H9 (cell line): ENCODE measurements at regions not wholly inside any gene's neighbourhood (a gene's known extent, or its start where the extent isn't known, plus 50 kb on each side); places are given as distances from the start of the nearest gene placed in this dataset.

Experiments used
- DNase-seq: peaks from one replicate; pipeline ENCODE4 v3.0.0-alpha.2; 2017
- H2AFZ ChIP-seq: one replicate; pipeline ENCODE4 v1.6.1; 2013; ENCODE audit warnings: mild to moderate bottlenecking, low read length, control low read depth, moderate library complexity
- H2AK5ac ChIP-seq: 2 replicates; pipeline ENCODE4 v1.6.1; 2013; ENCODE audit warnings: low read length, control low read depth, mixed read lengths; ENCODE audit not compliant: insufficient read length
- H2BK120ac ChIP-seq: one replicate; pipeline ENCODE4 v1.6.1; 2013; ENCODE audit warnings: low read depth, mild to moderate bottlenecking, low read length, control low read depth, inconsistent platforms; ENCODE audit not compliant: poor library complexity, severe bottlenecking
- H2BK12ac ChIP-seq: 2 replicates; pipeline ENCODE4 v1.6.1; 2013; ENCODE audit warnings: low read length, control low read depth, mixed read lengths, low read depth; ENCODE audit not compliant: insufficient read length
- H2BK15ac ChIP-seq: 2 replicates; pipeline ENCODE4 v1.6.1; 2013; ENCODE audit warnings: low read depth, low read length, control low read depth
- H2BK20ac ChIP-seq: one replicate; pipeline ENCODE4 v1.6.1; 2013; ENCODE audit warnings: low read depth, mild to moderate bottlenecking, low read length, control low read depth, inconsistent platforms; ENCODE audit not compliant: poor library complexity, severe bottlenecking
- H2BK5ac ChIP-seq: 2 replicates; pipeline ENCODE4 v1.6.1; 2013; ENCODE audit warnings: low read length, control low read depth, mixed read lengths; ENCODE audit not compliant: insufficient read length
- H3K14ac ChIP-seq: 2 replicates; pipeline ENCODE4 v1.6.1; 2013; ENCODE audit warnings: low read length, control low read depth; ENCODE audit not compliant: insufficient read depth
- H3K18ac ChIP-seq: 2 replicates; pipeline ENCODE4 v1.6.1; 2013; ENCODE audit warnings: low read depth, mild to moderate bottlenecking, mixed read lengths, low read length, control low read depth; ENCODE audit not compliant: insufficient read length
- H3K23ac ChIP-seq: 2 replicates; pipeline ENCODE4 v1.6.1; 2013; ENCODE audit warnings: low read length, control low read depth, mixed read lengths, low read depth; ENCODE audit not compliant: insufficient read length
- H3K23me2 ChIP-seq: 2 replicates; pipeline ENCODE4 v1.6.1; 2013; ENCODE audit warnings: low read depth, mild to moderate bottlenecking, mixed read lengths, low read length, control low read depth; ENCODE audit not compliant: insufficient read length, poor library complexity, severe bottlenecking
- H3K27ac ChIP-seq: 2 replicates; pipeline ENCODE4 v1.5.1; 2013; ENCODE audit warnings: low read length, control low read depth, mixed read lengths, low read depth; ENCODE audit not compliant: insufficient read length
- H3K27me3 ChIP-seq: 2 replicates; pipeline ENCODE4 v1.6.1; 2013; ENCODE audit warnings: low read length, control low read depth, inconsistent platforms; ENCODE audit not compliant: insufficient read depth
- H3K4ac ChIP-seq: 2 replicates; pipeline ENCODE4 v1.6.1; 2013; ENCODE audit warnings: low read depth, mild to moderate bottlenecking, control low read depth, inconsistent platforms, low read length, moderate library complexity
- H3K4me1 ChIP-seq: 2 replicates; pipeline ENCODE4 v1.6.1; 2013; ENCODE audit warnings: low read length, control low read depth, inconsistent platforms; ENCODE audit not compliant: insufficient read depth
- H3K4me2 ChIP-seq: 2 replicates; pipeline ENCODE4 v1.6.1; 2013; ENCODE audit warnings: low read length, control low read depth, mixed read lengths; ENCODE audit not compliant: insufficient read length, insufficient read depth
- H3K56ac ChIP-seq: 2 replicates; pipeline ENCODE4 v1.6.1; 2013; ENCODE audit warnings: low read depth, mild to moderate bottlenecking, mixed read lengths, low read length, control low read depth; ENCODE audit not compliant: insufficient read length
- H3K79me1 ChIP-seq: 2 replicates; pipeline ENCODE4 v1.6.1; 2013; ENCODE audit warnings: low read depth, mild to moderate bottlenecking, moderate library complexity, low read length, control low read depth, inconsistent platforms; ENCODE audit not compliant: insufficient read depth, poor library complexity, severe bottlenecking
- H3K79me2 ChIP-seq: 2 replicates; pipeline ENCODE4 v1.6.1; 2013; ENCODE audit warnings: low read length, control low read depth, inconsistent platforms; ENCODE audit not compliant: insufficient read depth
- H3K9ac ChIP-seq: 2 replicates; pipeline ENCODE4 v1.6.1; 2013; ENCODE audit warnings: low read length, control low read depth, mixed read lengths; ENCODE audit not compliant: insufficient read length; ENCODE audit errors: extremely low read depth
- H3K9me3 ChIP-seq: one replicate; pipeline ENCODE4 v1.6.1; 2013; ENCODE audit warnings: low read depth, low read length, inconsistent platforms; ENCODE audit not compliant: control insufficient read depth
- H3T11ph ChIP-seq: one replicate; pipeline ENCODE4 v1.6.1; 2013; ENCODE audit warnings: mild to moderate bottlenecking, low read length, control low read depth, inconsistent platforms
- H4K20me1 ChIP-seq: one replicate; pipeline ENCODE4 v1.6.1; 2013; ENCODE audit not compliant: control insufficient read depth, insufficient read length, insufficient read depth
- H4K5ac ChIP-seq: 2 replicates; pipeline ENCODE4 v1.6.1; 2013; ENCODE audit warnings: low read depth, mild to moderate bottlenecking, mixed read lengths, low read length, control low read depth; ENCODE audit not compliant: insufficient read length
- H4K8ac ChIP-seq: replicated peaks from 2 replicates; pipeline ENCODE4 v1.6.1; 2013; ENCODE audit warnings: low read length, control low read depth, mixed read lengths, low read depth; ENCODE audit not compliant: insufficient read length
- H4K91ac ChIP-seq: 2 replicates; pipeline ENCODE4 v1.6.1; 2013; ENCODE audit warnings: low read depth, mild to moderate bottlenecking, moderate library complexity, mixed read lengths, low read length, control low read depth; ENCODE audit not compliant: insufficient read length
- H3K27ac Mint-ChIP-seq, 3 experiments: 2 replicates in 2 of 3; 3 replicates in 1 of 3; pipeline ENCODE4 v1.8.0; 2020 to 2021; ENCODE audit warnings: mixed read lengths in 3 of 3, mild to moderate bottlenecking in 1 of 3, moderate library complexity in 1 of 3
- H3K27me3 Mint-ChIP-seq: 2 replicates; pipeline ENCODE4 v1.8.0; 2021; ENCODE audit warnings: low read depth, mild to moderate bottlenecking, moderate library complexity, mixed read lengths
- H3K36me3 Mint-ChIP-seq, 3 experiments: 2 replicates in 2 of 3; 3 replicates in 1 of 3; pipeline ENCODE4 v1.8.0; 2020 to 2021; ENCODE audit warnings: low read depth in 3 of 3, mixed read lengths in 3 of 3; ENCODE audit not compliant: insufficient read depth in 1 of 3
- H3K4me1 Mint-ChIP-seq, 2 experiments: 2 replicates each; pipeline ENCODE4 v1.8.0; 2020; ENCODE audit warnings: mixed read lengths in 2 of 2
- H3K4me3 Mint-ChIP-seq, 2 experiments: 2 replicates in 1 of 2; 3 replicates in 1 of 2; pipeline ENCODE4 v1.8.0; 2020 to 2021; ENCODE audit warnings: mild to moderate bottlenecking in 2 of 2, mixed read lengths in 2 of 2, moderate library complexity in 1 of 2
- H3K9me3 Mint-ChIP-seq, 2 experiments: 2 replicates in 1 of 2; 3 replicates in 1 of 2; pipeline ENCODE4 v1.8.0; 2020; ENCODE audit warnings: mild to moderate bottlenecking in 2 of 2, mixed read lengths in 2 of 2, moderate library complexity in 1 of 2
- CTCF ChIP-seq: fragments of 200-600 bp; sonication (generic); conservative IDR thresholded peaks from 3 replicates; pipeline ENCODE4 v1.8.0; 2021; ENCODE audit warnings: antibody characterized with exemption, mild to moderate bottlenecking

- Histone ChIP-seq H2AFZ (no peak overlapping the region), H2AK5ac (no peak overlapping the region), H3K79me1 (no peaks in the 10 kb centered on the region), H3K14ac (no peak overlapping the region), H3K4me2 (no peak overlapping the region), H3K4ac (no peak overlapping the region), H3K9ac (no peak overlapping the region), H3K4me1 (no peaks in the 10 kb centered on the region), H3K27ac (no peak overlapping the region), H4K91ac (no peak overlapping the region), H3K56ac (no peak overlapping the region), H2BK12ac (no peak overlapping the region), H3K23ac (no peak overlapping the region), H2BK120ac (no peak overlapping the region), H3K9me3 (no peaks in the 10 kb centered on the region), H3K23me2 (no peaks in the 10 kb centered on the region), H3K79me2 (no peaks in the 10 kb centered on the region), H2BK15ac (no peak overlapping the region), H3K27me3 (no peaks in the 10 kb centered on the region), H3T11ph (no peak overlapping the region), H4K8ac (no peak overlapping the region), H2BK5ac (no peak overlapping the region), H2BK20ac (no peak overlapping the region), H3K18ac (no peak overlapping the region), H4K5ac (no peak overlapping the region), H4K20me1 (no peaks in the 10 kb centered on the region)
- Mint-ChIP-seq H3K9me3 (no peaks in the 10 kb centered on the region; a peak in 1 of 5 replicates), H3K27me3 (no peaks in the 10 kb centered on the region), H3K4me3 (no peak overlapping the region), H3K4me1 (peaks cover 5 to 7% of the 10 kb centered on the region in 2 experiments), H3K27ac (no peak overlapping the region), H3K36me3 (no peaks in the 10 kb centered on the region; a peak in 1 of 7 replicates)
- no peak for TF ChIP-seq CTCF
- no peak for DNase-seq
Measured at GRCh38 chr17:71547904-71548303, 572.9 kb upstream of the SOX9 start.
